GM23338 (cell line): ENCODE measurements at regions not wholly inside any gene's neighbourhood (a gene's known extent, or its start where the extent isn't known, plus 50 kb on each side); places are given as distances from the start of the nearest gene placed in this dataset.

Experiments used
- ATAC-seq: fragments of 200-7000 bp; cut with Tn5 transposase; 3 replicates; pipeline ENCODE4 v1.9.1; 2020
- DNase-seq: peaks from one replicate; pipeline ENCODE4 v3.0.0-alpha.2; 2015; ENCODE audit warnings: low spot score
- H2AFZ ChIP-seq: fragments of 200-600 bp; sonication (generic); 2 replicates; pipeline ENCODE4 v1.8.0; 2016; ENCODE audit warnings: antibody characterized with exemption, mild to moderate bottlenecking, moderate library complexity
- H3F3A ChIP-seq: fragments of 200-600 bp; sonication (generic); replicated peaks from 2 replicates; pipeline ENCODE4 v1.8.0; 2017; ENCODE audit warnings: antibody characterized with exemption, mixed run types, low read depth
- H3K27ac ChIP-seq: fragments of 200-600 bp; sonication (generic); 2 replicates; pipeline ENCODE4 v1.6.1; 2016; ENCODE audit warnings: low read depth
- H3K27me3 ChIP-seq: fragments of 200-600 bp; sonication (generic); 2 replicates; pipeline ENCODE4 v1.8.0; 2016; ENCODE audit warnings: mild to moderate bottlenecking, mixed run types, moderate library complexity; ENCODE audit not compliant: insufficient read depth
- H3K36me3 ChIP-seq: fragments of 200-600 bp; sonication (generic); 2 replicates; pipeline ENCODE4 v1.8.0; 2016; ENCODE audit warnings: mild to moderate bottlenecking; ENCODE audit not compliant: insufficient read depth
- H3K4me1 ChIP-seq: fragments of 200-600 bp; sonication (generic); 2 replicates; pipeline ENCODE4 v1.8.0; 2016; ENCODE audit warnings: mild to moderate bottlenecking, moderate library complexity; ENCODE audit not compliant: insufficient read depth
- H3K4me2 ChIP-seq: fragments of 200-600 bp; sonication (generic); 2 replicates; pipeline ENCODE4 v1.7.1; 2017; ENCODE audit warnings: mixed run types
- H3K4me3 ChIP-seq: fragments of 200-600 bp; sonication (generic); 2 replicates; pipeline ENCODE4 v1.6.1; 2016; ENCODE audit warnings: mixed run types
- H3K79me2 ChIP-seq: fragments of 200-600 bp; sonication (generic); replicated peaks from 2 replicates; pipeline ENCODE4 v1.8.0; 2017; ENCODE audit warnings: mild to moderate bottlenecking; ENCODE audit not compliant: insufficient read depth
- H3K9me2 ChIP-seq: fragments of 200-600 bp; sonication (generic); 2 replicates; pipeline ENCODE4 v1.8.0; 2017; ENCODE audit not compliant: insufficient read depth
- H4K20me1 ChIP-seq: fragments of 200-600 bp; sonication (generic); replicated peaks from 2 replicates; pipeline ENCODE4 v1.8.0; 2017; ENCODE audit warnings: mild to moderate bottlenecking; ENCODE audit not compliant: insufficient read depth
- H3K27ac Mint-ChIP-seq: 2 replicates; pipeline ENCODE4 v1.8.0; 2020; ENCODE audit warnings: inconsistent platforms, mild to moderate bottlenecking, moderate library complexity, mixed read lengths
- H3K27me3 Mint-ChIP-seq: 3 replicates; pipeline ENCODE4 v1.8.0; 2022; ENCODE audit warnings: low read depth, mild to moderate bottlenecking, moderate library complexity, mixed read lengths, inconsistent platforms; ENCODE audit not compliant: insufficient read depth, poor library complexity
- H3K36me3 Mint-ChIP-seq: 3 replicates; pipeline ENCODE4 v1.8.0; 2021; ENCODE audit warnings: low read depth, mild to moderate bottlenecking, inconsistent platforms, moderate library complexity, mixed read lengths
- H3K4me1 Mint-ChIP-seq: 3 replicates; pipeline ENCODE4 v1.8.0; 2020; ENCODE audit warnings: mild to moderate bottlenecking, inconsistent platforms, mixed read lengths
- H3K4me3 Mint-ChIP-seq: 3 replicates; pipeline ENCODE4 v1.8.0; 2021; ENCODE audit warnings: moderate library complexity, mild to moderate bottlenecking, inconsistent platforms, mixed read lengths
- H3K9me3 Mint-ChIP-seq: 3 replicates; pipeline ENCODE4 v1.8.0; 2020; ENCODE audit warnings: moderate library complexity, mild to moderate bottlenecking, inconsistent platforms, mixed read lengths
- CREB1 ChIP-seq: fragments of 250-450 bp; sonication (Bioruptor Pico); IDR thresholded peaks from 2 replicates; pipeline ENCODE4 v1.5.0; 2020; ENCODE audit warnings: low read depth, mild to moderate bottlenecking, moderate library complexity
- EZH2 ChIP-seq: fragments of 200-600 bp; sonication (generic); IDR thresholded peaks from one replicate; pipeline ENCODE4 v1.8.0; 2017; ENCODE audit warnings: antibody characterized with exemption, mild to moderate bottlenecking, low read depth; ENCODE audit not compliant: unreplicated experiment
- EZH2phosphoT487 ChIP-seq: fragments of 200-600 bp; sonication (generic); IDR thresholded peaks from one replicate; pipeline ENCODE4 v1.8.1; 2018; ENCODE audit warnings: antibody characterized with exemption; ENCODE audit not compliant: unreplicated experiment
- JUNB ChIP-seq: IDR thresholded peaks from one replicate; pipeline ENCODE4 v1.6.1; 2016; ENCODE audit warnings: antibody characterized with exemption; ENCODE audit not compliant: unreplicated experiment
- REST ChIP-seq: IDR thresholded peaks from one replicate; pipeline ENCODE4 v1.6.1; 2018; ENCODE audit warnings: antibody characterized with exemption; ENCODE audit not compliant: unreplicated experiment
- STAT1 ChIP-seq: IDR thresholded peaks from one replicate; pipeline ENCODE4 v1.6.1; 2016; ENCODE audit warnings: antibody characterized with exemption; ENCODE audit not compliant: unreplicated experiment
- ZNF114 ChIP-seq: fragments of 250-450 bp; sonication (Bioruptor Pico); IDR thresholded peaks from 2 replicates; pipeline ENCODE4 v1.5.0; 2020; ENCODE audit warnings: mild to moderate bottlenecking, moderate library complexity
- ZNF331 ChIP-seq: fragments of 250-450 bp; sonication (Bioruptor Pico); IDR thresholded peaks from 2 replicates; pipeline ENCODE4 v1.5.0; 2020; ENCODE audit warnings: low read depth, mild to moderate bottlenecking, moderate library complexity
- TF ChIP-seq, protein P1 (sequence below): fragments of 250-450 bp; sonication (Bioruptor Pico); IDR thresholded peaks from 2 replicates; pipeline ENCODE4 v1.5.0; 2020; ENCODE audit warnings: mild to moderate bottlenecking, moderate library complexity
- TF ChIP-seq, protein P2 (sequence below), 2 experiments: fragments of 200-600 bp in 1 of 2; sonication (generic) in 1 of 2; conservative IDR thresholded peaks; 2 replicates each; pipeline versions ENCODE4 v1.5.1 to v1.6.1; 2016 to 2017; ENCODE audit warnings: antibody characterized with exemption in 2 of 2, low read depth in 2 of 2, mild to moderate bottlenecking in 2 of 2, moderate library complexity in 1 of 2
- TF ChIP-seq, protein P3 (sequence below): IDR thresholded peaks from 2 replicates; pipeline ENCODE4 v1.6.1; 2016; ENCODE audit warnings: antibody characterized with exemption

- TF ChIP-seq, protein P1, sequence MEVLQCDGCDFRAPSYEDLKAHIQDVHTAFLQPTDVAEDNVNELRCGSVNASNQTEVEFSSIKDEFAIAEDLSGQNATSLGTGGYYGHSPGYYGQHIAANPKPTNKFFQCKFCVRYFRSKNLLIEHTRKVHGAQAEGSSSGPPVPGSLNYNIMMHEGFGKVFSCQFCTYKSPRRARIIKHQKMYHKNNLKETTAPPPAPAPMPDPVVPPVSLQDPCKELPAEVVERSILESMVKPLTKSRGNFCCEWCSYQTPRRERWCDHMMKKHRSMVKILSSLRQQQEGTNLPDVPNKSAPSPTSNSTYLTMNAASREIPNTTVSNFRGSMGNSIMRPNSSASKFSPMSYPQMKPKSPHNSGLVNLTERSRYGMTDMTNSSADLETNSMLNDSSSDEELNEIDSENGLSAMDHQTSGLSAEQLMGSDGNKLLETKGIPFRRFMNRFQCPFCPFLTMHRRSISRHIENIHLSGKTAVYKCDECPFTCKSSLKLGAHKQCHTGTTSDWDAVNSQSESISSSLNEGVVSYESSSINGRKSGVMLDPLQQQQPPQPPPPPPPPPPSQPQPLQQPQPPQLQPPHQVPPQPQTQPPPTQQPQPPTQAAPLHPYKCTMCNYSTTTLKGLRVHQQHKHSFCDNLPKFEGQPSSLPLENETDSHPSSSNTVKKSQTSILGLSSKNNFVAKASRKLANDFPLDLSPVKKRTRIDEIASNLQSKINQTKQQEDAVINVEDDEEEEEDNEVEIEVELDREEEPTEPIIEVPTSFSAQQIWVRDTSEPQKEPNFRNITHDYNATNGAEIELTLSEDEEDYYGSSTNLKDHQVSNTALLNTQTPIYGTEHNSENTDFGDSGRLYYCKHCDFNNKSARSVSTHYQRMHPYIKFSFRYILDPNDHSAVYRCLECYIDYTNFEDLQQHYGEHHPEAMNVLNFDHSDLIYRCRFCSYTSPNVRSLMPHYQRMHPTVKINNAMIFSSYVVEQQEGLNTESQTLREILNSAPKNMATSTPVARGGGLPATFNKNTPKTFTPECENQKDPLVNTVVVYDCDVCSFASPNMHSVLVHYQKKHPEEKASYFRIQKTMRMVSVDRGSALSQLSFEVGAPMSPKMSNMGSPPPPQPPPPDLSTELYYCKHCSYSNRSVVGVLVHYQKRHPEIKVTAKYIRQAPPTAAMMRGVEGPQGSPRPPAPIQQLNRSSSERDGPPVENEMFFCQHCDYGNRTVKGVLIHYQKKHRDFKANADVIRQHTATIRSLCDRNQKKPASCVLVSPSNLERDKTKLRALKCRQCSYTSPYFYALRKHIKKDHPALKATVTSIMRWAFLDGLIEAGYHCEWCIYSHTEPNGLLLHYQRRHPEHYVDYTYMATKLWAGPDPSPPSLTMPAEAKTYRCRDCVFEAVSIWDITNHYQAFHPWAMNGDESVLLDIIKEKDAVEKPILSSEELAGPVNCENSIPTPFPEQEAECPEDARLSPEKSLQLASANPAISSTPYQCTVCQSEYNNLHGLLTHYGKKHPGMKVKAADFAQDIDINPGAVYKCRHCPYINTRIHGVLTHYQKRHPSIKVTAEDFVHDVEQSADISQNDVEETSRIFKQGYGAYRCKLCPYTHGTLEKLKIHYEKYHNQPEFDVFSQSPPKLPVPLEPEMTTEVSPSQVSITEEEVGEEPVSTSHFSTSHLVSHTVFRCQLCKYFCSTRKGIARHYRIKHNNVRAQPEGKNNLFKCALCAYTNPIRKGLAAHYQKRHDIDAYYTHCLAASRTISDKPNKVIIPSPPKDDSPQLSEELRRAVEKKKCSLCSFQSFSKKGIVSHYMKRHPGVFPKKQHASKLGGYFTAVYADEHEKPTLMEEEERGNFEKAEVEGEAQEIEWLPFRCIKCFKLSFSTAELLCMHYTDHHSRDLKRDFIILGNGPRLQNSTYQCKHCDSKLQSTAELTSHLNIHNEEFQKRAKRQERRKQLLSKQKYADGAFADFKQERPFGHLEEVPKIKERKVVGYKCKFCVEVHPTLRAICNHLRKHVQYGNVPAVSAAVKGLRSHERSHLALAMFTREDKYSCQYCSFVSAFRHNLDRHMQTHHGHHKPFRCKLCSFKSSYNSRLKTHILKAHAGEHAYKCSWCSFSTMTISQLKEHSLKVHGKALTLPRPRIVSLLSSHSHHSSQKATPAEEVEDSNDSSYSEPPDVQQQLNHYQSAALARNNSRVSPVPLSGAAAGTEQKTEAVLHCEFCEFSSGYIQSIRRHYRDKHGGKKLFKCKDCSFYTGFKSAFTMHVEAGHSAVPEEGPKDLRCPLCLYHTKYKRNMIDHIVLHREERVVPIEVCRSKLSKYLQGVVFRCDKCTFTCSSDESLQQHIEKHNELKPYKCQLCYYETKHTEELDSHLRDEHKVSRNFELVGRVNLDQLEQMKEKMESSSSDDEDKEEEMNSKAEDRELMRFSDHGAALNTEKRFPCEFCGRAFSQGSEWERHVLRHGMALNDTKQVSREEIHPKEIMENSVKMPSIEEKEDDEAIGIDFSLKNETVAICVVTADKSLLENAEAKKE (CRISPR knock-in tag) = no peak
- TF ChIP-seq EZH2phosphoT487 (no peak), JUNB (no peak)
Observed at GRCh38 chr2:21981127-21981526, 857.4 kb downstream of the TDRD15 start (continued).

DNA sequence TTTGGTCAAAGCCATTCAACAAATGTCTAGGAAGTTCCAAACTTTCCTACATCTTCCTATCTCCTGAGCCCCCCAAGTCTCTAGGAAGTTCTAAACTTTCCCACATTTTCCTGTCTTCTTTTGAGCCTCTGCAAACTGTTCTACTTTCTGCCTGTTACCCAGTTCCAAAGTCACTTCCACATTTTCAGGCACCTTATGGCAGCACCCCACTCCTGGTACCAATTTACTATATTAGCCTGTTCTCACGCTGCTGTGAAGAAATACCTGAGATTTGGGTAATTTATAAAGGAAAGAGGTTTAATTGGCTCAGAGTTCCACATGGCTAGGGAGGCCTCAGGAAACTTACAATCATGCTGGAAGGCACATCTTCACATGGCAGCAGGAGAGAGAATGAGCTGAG, 869.2 kb downstream of the TDRD15 start:
- no peaks in the 10 kb centered on the region for H3K9me2 ChIP-seq
- Mint-ChIP-seq H3K27ac (no peak overlapping the region), H3K4me1 (no peaks in the 10 kb centered on the region), H3K27me3 (peaks cover 4% of the 10 kb centered on the region), H3K9me3 (peaks cover 50% of the 10 kb centered on the region), H3K36me3 (peaks cover 30% of the 10 kb centered on the region), H3K4me3 (no peak overlapping the region)
- H4K20me1 ChIP-seq = no peaks in the 10 kb centered on the region
- H2AFZ ChIP-seq = no peak overlapping the region
- no peak for ATAC-seq
- H3K4me1 ChIP-seq = no peaks in the 10 kb centered on the region
- H3K27me3 ChIP-seq = no peaks in the 10 kb centered on the region
- H3K4me2 ChIP-seq = no peak overlapping the region
- H3F3A ChIP-seq = no peaks in the 10 kb centered on the region
- DNase-seq = no peak
- no peak overlapping the region for H3K27ac ChIP-seq
- no peak overlapping the region for H3K4me3 ChIP-seq
- no peaks in the 10 kb centered on the region for H3K79me2 ChIP-seq
- H3K36me3 ChIP-seq = no peaks in the 10 kb centered on the region
- TF ChIP-seq STAT1 = no peak
- TF ChIP-seq JUNB = no peak
- TF ChIP-seq, protein P2, sequence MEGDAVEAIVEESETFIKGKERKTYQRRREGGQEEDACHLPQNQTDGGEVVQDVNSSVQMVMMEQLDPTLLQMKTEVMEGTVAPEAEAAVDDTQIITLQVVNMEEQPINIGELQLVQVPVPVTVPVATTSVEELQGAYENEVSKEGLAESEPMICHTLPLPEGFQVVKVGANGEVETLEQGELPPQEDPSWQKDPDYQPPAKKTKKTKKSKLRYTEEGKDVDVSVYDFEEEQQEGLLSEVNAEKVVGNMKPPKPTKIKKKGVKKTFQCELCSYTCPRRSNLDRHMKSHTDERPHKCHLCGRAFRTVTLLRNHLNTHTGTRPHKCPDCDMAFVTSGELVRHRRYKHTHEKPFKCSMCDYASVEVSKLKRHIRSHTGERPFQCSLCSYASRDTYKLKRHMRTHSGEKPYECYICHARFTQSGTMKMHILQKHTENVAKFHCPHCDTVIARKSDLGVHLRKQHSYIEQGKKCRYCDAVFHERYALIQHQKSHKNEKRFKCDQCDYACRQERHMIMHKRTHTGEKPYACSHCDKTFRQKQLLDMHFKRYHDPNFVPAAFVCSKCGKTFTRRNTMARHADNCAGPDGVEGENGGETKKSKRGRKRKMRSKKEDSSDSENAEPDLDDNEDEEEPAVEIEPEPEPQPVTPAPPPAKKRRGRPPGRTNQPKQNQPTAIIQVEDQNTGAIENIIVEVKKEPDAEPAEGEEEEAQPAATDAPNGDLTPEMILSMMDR (conservative IDR thresholded peaks at IDR 0.05; ENCODE audit: low read depth in 2 of 2) = no peak
- no peak for TF ChIP-seq REST
- TF ChIP-seq CREB1 (CRISPR knock-in tag) = no peak
- TF ChIP-seq, protein P3, sequence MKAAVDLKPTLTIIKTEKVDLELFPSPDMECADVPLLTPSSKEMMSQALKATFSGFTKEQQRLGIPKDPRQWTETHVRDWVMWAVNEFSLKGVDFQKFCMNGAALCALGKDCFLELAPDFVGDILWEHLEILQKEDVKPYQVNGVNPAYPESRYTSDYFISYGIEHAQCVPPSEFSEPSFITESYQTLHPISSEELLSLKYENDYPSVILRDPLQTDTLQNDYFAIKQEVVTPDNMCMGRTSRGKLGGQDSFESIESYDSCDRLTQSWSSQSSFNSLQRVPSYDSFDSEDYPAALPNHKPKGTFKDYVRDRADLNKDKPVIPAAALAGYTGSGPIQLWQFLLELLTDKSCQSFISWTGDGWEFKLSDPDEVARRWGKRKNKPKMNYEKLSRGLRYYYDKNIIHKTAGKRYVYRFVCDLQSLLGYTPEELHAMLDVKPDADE = no peak
- no peak for TF ChIP-seq ZNF331 (CRISPR knock-in tag)
- TF ChIP-seq EZH2 = no peak
- no peak for TF ChIP-seq ZNF114
